GM18861 (cell line): ENCODE measurements at regions not wholly inside any gene's neighbourhood (a gene's known extent, or its start where the extent isn't known, plus 50 kb on each side); places are given as distances from the start of the nearest gene placed in this dataset.

Experiments
- ATAC-seq: cut with Tn5 transposase; IDR thresholded peaks from one replicate; pipeline ENCODE4 v1.9.1; 2021; ENCODE audit not compliant: unreplicated experiment

DNA sequence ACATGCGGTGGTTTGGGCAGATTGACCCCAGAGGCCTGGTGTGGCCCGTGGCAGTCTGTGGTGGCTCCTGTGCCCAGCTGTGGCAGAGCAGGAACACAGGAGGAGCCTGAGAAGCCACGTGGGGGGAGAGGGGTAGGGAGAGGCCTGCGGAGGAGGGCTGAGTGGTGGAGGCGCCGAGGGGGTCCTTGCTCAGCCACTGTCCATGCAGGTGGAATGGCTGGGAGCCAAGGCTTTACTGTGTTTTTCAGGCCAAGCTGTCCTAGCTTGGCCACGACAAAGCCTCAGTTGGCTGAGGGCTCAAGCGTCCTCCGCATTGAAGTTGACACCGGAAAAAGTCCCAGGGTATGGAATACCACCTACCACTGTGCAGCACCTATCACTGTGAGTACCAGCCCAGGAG is 107.0 kb downstream of the VEGFA start:
- ATAC-seq = no peak

DNA sequence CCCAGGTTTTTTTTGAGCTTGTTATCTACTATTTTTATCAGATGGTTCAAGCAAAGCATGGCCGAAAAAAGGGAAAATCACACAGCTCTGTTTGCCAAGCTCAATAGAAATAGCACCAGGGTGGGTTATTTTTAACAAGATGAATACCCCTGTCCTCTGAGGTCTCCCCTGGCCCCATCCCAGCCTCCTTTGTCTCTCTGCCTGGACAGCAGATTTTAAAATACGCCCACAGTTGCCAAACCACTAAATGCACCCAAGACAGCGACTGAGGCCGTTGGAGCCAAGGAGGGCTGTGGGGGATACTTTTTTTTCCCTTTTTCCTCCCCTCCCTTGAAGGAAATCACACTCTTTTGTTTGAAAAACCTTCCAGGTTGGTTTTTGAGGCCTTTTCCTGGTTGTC is 106.6 kb downstream of the VEGFA start:
- ATAC-seq = no peak

DNA sequence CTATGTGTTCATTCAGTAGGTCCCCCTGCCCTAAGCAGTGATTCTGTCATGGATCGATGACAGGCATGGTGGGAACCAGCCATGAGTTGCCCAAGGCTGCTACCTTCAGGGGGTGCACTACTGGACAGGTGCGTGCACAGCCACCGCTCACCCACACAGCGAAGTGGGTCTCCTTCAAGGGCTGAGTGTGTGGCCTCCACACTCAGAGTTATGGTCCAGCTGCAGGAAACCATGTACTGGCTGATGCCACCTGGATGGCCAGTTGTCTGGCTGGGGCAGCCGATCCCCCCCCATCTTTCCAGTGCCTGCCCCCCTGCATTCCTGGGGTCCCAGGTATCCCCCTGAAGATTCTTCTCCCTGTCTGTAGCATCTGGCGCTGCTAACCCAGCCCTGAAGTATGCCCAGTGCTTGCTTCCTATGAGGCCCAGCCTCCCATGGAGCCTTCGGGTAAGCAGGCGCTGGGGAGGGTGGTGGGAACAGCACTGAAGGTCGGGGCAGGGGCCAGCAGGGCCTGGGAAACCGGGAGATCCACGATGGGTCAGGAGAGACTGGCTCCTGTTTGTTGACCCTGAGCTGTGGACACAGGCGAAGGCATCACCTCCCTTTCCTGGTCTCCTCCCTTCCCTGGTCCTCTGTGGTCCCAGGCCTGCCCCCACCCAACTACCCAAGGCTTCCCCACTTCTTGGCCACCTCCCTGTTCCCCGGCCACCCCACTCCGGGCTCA is 106.0 kb downstream of the VEGFA start:
- ATAC-seq = no peak

DNA sequence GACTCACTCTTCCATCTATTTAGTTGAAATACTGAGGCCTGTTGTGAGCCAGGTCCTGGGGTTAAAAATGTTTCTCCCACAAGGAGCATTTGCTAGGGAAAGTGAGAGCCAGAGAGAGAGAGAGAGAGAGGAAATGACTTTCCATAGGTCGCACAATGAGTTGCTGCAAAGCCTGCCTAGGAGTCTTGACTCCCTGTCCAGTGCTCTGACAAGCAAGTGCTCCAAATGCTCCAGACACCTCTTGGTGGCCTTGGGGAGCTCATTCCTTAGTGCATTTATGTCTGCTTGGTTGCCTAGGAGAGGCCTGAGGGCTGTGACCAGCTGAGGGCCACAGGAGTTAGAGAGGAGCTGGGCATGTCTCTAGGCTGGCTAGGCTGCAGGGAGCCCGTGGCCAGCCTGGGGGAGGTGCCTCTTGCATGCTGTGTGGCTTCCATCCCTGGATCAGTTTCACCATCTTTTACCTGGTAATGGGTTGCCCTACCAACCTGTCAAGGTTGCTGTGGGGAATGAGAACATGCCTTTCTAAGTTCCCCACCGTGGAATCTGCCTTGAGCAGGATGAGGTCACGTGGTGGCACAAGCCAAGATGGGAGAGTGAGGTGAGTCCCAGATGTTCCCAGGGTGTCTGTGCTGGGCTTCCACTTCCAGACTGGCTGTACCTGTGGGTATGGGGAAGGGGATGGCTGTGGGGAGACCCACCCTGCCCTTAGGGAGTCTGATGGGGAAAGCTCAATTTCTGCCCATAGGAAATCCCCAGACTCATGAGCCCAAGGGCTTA is 105.0 kb downstream of the VEGFA start:
- no peak for ATAC-seq

DNA sequence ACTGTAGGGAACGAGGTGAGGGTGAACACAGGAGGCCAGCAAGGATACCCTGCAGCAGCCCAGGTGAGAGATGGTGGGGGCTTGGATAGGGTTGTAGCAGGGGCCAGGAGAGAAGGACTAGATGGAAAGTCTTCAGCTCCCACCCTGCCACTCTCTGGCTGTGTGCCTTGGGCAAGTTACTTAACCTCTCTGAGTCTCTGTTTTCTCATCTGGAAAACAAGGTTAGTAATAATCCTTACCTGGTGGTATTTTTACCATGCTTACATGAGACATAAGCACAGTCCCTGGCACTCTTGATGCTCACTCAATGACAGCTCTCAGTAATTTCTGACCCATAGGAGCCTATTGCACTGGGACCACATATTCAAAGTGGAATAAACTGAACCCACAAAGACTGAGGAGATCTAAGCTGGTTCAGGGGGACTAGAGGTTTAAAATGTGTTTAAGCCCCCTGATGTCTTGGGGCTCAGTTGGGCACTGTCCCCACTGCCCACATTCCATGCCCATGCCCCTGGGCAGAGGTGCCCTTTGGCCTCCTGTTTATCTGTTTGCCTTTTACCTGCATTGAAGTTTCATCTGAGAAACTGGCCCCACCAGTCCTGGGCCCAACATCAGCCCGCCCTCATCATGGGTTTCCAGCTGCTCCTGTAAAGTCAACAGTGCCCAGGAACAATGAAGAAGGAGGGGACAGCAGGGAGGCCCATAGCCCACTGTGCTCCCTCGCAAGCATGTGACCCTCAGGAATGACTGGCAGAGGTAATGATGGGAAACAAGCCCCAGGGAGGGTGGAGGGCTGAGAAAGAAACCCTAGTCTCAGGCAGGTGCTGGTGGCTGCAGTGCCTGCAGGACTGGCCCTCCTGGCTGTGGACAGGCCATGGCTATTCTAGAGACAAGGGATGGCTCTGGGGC is 104.0 kb downstream of the VEGFA start:
- no peak for ATAC-seq

DNA sequence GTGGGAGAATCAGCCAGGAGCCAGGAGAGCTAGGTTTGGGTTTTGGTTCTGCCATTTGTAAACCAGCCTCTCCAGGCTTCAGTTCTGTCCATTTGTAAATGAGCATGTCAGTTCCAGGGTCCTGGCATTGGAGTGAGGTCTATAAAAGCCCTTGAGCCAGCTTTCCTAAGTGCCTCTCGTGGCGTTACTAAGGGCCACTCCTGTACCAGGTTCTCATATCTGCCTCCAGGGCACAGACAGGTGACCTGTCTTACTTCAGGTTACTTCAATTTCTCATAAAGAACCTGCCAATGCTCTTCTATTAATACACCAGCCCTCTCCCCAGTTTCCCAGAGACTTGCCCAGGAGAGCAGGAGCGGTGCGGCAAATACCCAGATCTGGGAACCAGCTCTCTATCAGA is 101.9 kb downstream of the VEGFA start:
- no peak for ATAC-seq

DNA sequence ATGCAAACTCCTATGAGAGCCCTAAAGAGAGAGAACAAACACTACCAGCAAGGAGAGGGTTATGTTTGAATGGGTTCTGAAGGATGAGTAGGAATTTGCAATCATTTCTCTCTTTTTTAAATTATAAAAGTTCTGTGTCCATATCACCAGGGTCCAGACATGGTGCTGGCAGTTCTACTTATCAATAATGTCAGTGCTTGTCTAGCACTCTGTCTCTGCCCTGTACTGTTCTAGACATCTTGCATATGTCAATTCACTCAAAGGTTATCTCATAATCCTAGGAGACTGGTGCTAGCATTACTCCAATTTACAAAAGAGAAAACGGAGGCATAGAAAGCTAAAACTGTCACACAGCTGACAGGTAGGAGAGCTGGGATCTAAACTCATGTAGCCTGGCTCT is 101.3 kb downstream of the VEGFA start:
- ATAC-seq = no peak

DNA sequence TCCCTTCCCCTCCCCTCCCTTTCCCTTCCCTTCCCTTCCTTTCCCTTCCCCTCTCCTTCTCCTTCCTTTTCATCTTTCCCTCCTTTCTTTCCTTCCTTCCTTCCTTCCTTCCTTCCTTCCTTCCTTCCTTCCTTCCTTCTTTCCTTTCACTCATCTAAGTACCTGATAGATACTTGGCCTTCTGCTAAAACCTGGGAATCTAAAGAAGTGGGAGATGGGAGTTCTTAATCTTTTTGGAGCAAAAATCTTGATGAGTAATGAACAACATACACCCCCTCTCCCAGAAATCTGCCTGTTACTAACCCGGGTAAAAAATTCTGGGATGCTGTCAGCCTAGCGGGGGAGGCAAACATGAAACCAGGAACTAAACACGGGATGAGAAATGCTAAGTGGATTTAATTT is 100.7 kb downstream of the VEGFA start:
- ATAC-seq = no peak

DNA sequence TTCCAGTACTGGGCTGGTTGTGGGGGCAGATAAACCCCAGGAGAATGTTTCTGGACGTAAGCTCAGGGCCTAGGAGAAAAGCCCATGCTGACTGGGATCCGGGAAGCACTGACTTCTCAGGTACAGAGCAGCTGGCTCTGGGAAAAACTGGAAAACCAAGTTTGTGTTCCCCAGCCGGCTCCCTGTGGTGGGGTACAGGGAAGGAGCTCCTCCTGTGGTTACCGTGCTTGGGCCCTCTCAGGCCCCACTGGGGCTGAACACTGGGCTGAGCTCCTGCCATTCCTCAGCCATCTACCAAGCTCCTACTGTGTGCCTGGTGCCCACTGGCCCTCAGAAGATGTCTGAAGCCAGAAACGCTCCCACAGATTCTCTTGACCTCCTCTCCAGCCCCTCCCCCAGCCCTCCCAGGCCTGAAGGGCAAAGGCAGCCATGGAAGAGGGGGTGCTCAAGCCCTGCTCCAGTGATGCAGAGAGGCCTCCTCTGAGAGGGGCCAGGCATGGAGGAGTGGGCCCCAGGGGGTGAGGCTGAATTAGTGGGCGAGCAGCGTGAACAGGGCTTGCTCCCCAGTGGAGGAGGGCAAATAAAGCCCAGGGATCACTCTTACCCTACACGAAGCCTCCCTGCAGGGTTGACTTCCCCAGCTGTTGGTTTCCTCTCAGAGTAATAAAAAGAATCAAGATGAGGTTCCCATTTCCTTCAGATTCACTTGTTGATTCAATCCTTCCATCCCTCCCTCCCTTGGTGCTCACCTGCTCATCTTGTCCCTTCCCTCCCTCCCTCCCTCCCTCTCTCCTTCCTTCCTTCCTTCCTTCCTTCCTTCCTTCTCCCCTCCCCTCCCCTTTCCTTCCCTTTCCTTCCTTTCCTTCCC is 100.0 kb downstream of the VEGFA start:
- no peak for ATAC-seq

DNA sequence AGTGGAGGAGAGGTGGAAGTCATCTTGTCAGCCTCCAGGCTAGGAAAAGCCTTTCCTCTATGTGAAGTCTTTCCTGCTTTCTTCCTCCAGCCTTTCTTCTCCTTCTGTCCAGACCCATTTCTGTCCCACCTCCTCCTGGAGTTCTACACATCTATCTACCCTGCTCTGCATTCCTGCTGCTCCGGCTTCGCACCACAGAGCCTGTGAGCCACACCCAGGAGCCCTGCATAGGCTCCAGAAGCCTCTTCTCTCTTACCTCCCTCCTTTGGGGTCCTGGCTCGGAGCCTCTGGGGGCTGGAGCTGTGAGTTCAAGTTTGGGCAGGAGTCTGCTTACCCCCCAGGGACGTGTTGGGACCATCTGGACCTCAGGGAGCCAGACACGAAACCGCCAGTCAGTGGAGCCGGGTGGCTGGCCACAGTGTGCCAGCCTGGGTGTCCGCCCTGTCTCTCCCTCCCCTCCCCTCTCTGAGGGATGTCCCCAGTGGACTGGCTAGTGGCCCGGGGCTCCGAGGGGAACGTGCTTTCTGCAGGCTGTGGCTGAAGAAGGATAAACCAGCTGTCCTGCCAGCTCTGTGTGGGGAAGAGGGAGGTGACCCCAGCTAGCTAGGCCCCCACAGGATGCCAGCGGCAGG is 99.2 kb downstream of the VEGFA start:
- ATAC-seq = no peak

DNA sequence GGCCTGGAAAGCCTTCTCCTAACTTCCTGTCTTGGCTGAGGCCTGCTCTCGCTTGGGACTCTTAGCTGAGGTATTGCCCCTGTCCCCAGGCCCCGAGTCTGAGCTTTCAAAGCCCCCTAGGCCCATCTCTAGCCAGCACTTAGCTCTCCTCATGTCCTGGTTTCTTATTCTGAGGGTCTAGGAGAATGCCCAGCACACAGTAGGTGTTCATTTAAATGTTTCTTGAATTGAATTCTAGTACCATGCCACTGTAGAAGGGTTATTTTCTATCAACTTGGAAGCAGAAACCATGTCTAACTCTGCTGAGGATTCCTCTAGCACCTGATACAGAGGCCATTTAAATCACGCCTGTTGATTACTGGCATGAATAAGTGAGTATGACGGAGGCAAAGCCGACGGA is 98.5 kb downstream of the VEGFA start:
- no peak for ATAC-seq

DNA sequence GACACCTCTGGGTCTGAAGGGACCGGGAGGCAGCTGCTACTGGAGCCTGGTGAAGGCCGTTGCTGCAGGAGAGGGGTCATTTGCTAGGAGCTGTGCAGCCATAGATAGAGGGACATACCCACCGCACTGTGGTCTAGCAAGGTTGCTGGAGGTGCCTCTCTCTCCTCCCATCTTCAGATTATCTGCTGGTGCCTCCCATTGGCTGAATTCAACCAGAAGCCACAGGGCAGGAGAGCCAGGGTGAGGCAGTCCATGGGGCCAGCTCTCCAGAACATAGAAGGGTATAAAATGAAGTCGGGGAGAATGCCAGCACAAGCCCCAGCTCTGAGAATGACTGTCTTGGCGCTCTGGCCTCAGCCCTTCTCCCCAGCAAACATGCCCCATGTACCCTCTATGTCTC is 98.0 kb downstream of the VEGFA start:
- no peak for ATAC-seq

DNA sequence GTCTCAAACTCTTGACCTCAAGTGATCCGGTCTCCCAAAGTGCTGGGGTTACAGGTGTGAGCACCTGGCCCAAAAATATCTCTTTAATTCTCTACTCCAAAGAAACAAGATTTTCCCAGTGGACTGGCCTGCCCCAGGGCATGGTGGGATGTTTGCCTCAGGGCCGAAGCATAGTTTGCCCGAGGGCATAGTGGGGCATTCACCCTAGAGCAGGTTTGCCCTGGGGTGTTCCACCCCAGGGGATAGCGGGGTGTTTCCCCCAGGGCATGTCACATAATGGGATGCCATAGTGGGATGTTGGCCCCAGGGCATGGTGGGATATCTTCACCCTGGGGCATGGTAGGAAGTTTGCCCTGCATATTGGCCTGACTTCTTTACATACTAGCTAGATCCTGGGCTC is 97.2 kb downstream of the VEGFA start:
- ATAC-seq = no peak

DNA sequence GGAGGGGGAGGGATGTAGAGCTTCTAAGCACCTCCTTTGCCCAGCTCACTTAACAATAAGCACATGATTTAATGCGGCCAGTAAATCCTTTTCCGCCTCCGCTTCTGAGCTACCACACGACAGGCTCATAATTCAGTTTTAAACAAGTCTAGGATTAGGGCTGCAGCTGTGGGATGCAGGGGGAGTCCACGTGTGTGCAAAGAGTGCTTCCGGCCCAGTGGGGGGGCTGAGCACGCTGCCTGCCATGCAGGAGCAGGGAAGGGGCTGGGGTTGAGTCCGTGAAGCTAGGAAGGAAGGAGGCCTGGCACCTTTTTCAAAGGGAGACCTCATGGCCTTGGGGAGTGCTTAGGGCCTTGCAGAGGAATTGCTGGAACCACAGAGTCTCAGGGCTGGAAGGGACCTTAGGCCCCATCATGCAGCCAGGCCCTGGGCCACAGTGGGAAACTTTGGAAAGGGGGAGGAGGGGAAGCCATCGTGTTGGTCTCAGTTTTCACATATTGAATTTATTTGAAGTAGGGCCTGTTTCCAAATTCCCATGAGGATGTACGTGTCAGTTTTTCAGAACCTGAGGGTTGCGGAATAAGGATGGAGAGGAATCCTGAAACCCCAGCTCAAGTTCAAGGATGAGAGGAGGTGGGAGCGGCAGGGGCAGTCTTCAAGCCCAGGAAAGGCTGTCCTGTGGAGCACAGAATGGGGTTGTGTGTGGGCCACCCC is 96.1 kb downstream of the VEGFA start:
- ATAC-seq = no peak

DNA sequence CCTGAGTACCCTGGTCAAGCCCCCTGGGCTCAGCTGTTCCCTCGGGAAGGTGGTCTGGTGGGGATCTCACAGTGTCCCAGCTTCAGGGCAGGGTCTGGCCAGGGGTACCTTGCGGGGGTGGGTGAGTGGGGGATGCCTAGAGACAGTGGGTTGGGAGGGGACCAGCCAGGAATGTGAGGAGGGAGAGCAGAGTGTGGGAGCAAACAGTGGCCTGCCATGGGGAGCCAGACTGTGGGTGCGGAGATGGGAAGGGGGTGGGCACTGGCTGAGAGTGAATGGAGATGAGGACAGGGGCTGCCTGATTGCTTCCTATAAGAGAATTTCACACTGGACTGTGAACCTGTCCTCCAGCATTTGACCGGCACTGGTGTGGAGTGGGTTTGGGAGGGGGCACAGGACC is 95.1 kb downstream of the VEGFA start:
- ATAC-seq = no peak

DNA sequence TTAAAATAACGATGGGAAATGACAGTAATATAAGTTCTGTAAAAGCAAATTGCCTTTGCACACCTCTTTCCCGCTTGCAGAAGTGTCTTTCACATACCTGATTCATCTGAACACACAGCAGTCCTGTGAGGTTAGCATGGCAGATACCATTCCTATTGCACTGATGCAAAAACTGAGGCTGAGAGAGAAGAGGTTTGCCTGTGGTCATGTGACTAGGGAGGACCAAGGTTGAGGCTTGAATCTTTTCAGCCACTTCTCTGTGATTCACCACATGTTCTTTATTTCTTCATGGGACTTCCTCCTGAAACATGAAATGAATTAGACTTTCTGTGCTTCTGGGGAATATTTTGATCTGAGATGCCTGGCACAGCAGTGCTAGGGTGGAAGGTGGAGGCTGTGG is 92.9 kb downstream of the VEGFA start:
- ATAC-seq = no peak

DNA sequence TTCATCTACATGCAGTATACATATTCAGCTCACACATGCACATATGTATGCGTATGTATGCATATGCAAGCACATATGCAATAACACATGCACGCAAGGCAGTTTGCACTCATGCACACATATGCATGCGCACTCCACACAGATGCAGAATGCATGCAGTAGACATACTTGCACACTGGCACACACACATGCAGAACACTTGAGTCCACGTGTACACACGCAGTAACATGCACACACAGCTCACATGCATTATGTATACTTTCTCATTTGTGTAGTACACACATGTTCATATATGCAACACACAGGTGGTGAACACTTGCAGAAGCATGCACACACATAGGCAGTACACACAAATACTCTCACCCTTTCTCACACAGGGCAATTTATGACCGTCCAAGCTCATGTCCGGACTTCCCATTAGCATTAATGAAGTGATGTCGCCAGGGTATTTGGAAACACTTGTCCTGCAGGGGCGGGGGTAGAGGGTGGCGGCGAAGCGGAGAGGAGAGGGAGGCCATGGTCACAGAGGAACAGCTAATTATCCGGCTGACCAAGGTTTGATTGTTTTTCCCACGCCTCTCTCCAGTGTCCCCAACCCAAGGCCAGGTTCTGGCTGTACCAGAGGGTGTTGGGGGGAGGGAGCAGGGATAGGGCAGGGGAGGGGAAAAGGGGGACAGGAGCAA is 91.3 kb downstream of the VEGFA start:
- no peak for ATAC-seq

DNA sequence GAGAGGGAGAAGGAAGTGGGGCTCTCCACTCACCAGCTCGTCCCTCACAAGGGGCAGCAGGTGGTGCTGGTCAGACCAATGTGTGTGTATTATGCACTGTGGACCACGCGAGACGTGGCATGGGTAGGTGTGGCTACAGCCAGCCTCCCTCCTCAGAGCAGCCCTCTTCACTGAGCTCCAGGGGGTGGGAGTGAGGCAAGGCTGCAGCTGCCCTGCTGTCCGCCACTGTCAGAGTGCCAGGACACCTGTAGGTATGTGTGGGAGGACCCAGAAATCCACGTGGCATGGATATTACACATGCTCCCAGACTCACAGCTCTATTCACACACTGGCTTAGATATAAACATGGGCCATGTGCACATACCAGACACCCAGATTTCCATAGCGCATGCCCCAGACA is 90.3 kb downstream of the VEGFA start:
- ATAC-seq = no peak

DNA sequence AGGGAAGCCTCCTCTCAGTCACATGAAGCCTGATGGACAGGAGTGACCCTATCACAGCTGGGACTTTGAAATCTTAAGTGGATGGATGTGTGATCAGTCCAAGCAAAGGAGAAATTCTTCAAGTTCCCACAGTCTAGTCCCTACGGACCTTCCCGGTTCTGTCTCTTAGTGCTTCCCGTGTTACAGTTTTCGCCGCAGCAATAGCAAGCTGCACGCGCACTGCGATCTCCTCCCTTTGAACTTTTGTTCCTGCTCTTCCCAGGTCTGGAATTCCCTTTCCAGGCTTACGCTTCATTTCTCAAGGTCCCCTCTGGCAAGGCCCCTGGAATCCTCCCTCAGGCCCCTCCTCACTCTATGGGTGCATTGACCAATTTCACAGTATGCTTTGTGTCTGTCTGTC is 89.2 kb downstream of the VEGFA start:
- no peak for ATAC-seq
